ENCODE measurements at regions not wholly inside any gene's neighbourhood (a gene's known extent, or its start where the extent isn't known, plus 50 kb on each side); places are given as distances from the start of the nearest gene placed in this dataset.

DNA sequence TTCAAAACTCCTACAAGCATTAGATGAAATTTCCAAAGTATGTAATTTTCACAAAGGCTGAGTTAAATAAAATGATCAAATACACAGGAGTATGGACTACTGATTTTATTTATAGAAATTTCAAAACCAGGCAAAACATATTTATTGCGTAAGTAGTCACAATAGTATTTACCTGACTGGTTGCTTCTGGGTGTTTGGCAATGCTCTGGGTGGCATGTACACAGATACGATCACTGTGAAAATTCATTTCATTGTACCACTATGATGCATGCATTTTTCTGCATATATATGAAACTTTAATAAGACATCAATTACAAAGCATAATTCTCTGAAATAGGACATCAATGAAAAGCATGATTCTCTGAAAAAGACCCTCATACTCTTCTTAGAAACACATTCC lies 384.2 kb downstream of the TLL1 start:
- Histone ChIP-seq H3K79me2 (ENCODE audit: control insufficient read depth, insufficient read depth, low read length) (no peaks in the 10 kb centered on the region), H4K20me1 (ENCODE audit: control insufficient read depth, insufficient read depth, low read length, poor library complexity, severe bottlenecking) (no peaks in the 10 kb centered on the region), H3K4me2 (replicated peaks; ENCODE audit: low read depth, low read length, poor library complexity, severe bottlenecking) (no peak overlapping the region), H3K27ac (ENCODE audit: low read length in 2 of 2) (no peak overlapping the region), H3K4me1 (ENCODE audit: control insufficient read depth in 2 of 2, insufficient read depth in 2 of 2, low read length in 2 of 2) (no peaks in the 10 kb centered on the region), H3K27me3 (replicated peaks in 1 of 4; ENCODE audit: control extremely low read depth in 1 of 4, control insufficient read depth in 3 of 4, insufficient read depth in 4 of 4, low read length in 3 of 4) (no peaks in the 10 kb centered on the region), H3K9ac (ENCODE audit: low read length) (no peak overlapping the region), H3K4me3 (ENCODE audit: control extremely low read depth in 1 of 5, extremely low read depth in 1 of 5, insufficient read depth in 1 of 5, low read depth in 2 of 5, low read length in 4 of 5) (no peak overlapping the region), H2AFZ (ENCODE audit: insufficient read depth, low read depth, low read length, poor library complexity, severe bottlenecking) (no peak overlapping the region), H3K36me3 (replicated peaks in 1 of 2; ENCODE audit: control extremely low read depth in 1 of 2, control insufficient read depth in 1 of 2, extremely low read depth in 1 of 2, insufficient read depth in 2 of 2, low read length in 1 of 2) (no peaks in the 10 kb centered on the region), H3K9me3 (ENCODE audit: control extremely low read depth in 1 of 3, control insufficient read depth in 2 of 3, insufficient read depth in 1 of 3, low read length in 2 of 3) (no peaks in the 10 kb centered on the region)
- ChIA-PET POLR2A (no interaction called here), CTCF (no interaction called here)
- no peak for DNase-seq
- intact Hi-C loops (cut with micrococcal nuclease): no loop called here
- no peak for ATAC-seq (ENCODE audit: low read depth)
- Mint-ChIP-seq H3K9me3 (ENCODE audit: insufficient read depth) (no peaks in the 10 kb centered on the region), H3K4me1 (no peaks in the 10 kb centered on the region), H3K4me3 (no peak overlapping the region), H3K27ac (no peak overlapping the region), H3K27me3 (no peaks in the 10 kb centered on the region)
- WGBS (ENCODE audit: insufficient coverage): no CpG with 5 or more reads among the region's 2 CpGs
- TF ChIP-seq, protein P1, sequence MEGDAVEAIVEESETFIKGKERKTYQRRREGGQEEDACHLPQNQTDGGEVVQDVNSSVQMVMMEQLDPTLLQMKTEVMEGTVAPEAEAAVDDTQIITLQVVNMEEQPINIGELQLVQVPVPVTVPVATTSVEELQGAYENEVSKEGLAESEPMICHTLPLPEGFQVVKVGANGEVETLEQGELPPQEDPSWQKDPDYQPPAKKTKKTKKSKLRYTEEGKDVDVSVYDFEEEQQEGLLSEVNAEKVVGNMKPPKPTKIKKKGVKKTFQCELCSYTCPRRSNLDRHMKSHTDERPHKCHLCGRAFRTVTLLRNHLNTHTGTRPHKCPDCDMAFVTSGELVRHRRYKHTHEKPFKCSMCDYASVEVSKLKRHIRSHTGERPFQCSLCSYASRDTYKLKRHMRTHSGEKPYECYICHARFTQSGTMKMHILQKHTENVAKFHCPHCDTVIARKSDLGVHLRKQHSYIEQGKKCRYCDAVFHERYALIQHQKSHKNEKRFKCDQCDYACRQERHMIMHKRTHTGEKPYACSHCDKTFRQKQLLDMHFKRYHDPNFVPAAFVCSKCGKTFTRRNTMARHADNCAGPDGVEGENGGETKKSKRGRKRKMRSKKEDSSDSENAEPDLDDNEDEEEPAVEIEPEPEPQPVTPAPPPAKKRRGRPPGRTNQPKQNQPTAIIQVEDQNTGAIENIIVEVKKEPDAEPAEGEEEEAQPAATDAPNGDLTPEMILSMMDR (IDR thresholded peaks at IDR 0.05): no peak
- no peak for TF ChIP-seq EZH2 (IDR thresholded peaks at IDR 0.05; ENCODE audit: borderline replicate concordance, insufficient read depth, low read depth, low read length, poor library complexity, severe bottlenecking)

DNA sequence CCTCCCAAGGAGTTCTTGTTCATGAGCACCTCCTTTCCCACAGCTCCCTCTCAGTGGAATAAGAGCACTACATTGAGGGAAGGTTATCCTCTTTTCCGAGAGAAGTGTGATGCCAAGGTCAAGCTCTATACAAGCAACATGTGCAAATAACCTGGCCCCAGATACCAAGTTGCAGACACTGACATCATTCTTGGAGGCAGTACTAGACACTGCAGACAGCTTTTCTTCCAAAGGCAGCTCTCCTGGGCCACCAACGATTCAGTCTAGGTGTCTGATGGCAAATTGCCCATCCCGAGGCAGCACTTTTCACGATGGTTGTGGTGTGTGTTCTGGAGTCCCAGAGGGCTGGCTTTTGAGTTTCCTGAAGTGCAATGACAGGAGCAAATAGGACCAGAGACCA lies 384.9 kb downstream of the TLL1 start:
- H2AFZ ChIP-seq (ENCODE audit: insufficient read depth, low read depth, low read length, poor library complexity, severe bottlenecking): no peak overlapping the region
- WGBS (ENCODE audit: insufficient coverage): 87% methylated on average over 3 of the region's 4 CpGs
- POLR2A ChIA-PET: no interaction called here
- no peaks in the 10 kb centered on the region for H3K4me1 ChIP-seq (ENCODE audit: control insufficient read depth in 2 of 2, insufficient read depth in 2 of 2, low read length in 2 of 2)
- no peak for TF ChIP-seq EZH2 (IDR thresholded peaks at IDR 0.05; ENCODE audit: borderline replicate concordance, insufficient read depth, low read depth, low read length, poor library complexity, severe bottlenecking)
- TF ChIP-seq, protein P1 (IDR thresholded peaks at IDR 0.05): no peak
- H3K9me3 Mint-ChIP-seq (ENCODE audit: insufficient read depth): no peaks in the 10 kb centered on the region
- no peaks in the 10 kb centered on the region for H3K27me3 Mint-ChIP-seq
- intact Hi-C loops (cut with micrococcal nuclease): no loop called here
- no peak overlapping the region for H3K27ac Mint-ChIP-seq
- H3K27ac ChIP-seq (ENCODE audit: low read length in 2 of 2): no peak overlapping the region
- H3K9ac ChIP-seq (ENCODE audit: low read length): no peak overlapping the region
- no peak overlapping the region for H3K4me3 ChIP-seq (ENCODE audit: control extremely low read depth in 1 of 5, extremely low read depth in 1 of 5, insufficient read depth in 1 of 5, low read depth in 2 of 5, low read length in 4 of 5)
- CTCF ChIA-PET: no interaction called here
- no peaks in the 10 kb centered on the region for H3K9me3 ChIP-seq (ENCODE audit: control extremely low read depth in 1 of 3, control insufficient read depth in 2 of 3, insufficient read depth in 1 of 3, low read length in 2 of 3)
- peak; percentile 3 for DNase-seq
- H3K36me3 ChIP-seq (replicated peaks in 1 of 2; ENCODE audit: control extremely low read depth in 1 of 2, control insufficient read depth in 1 of 2, extremely low read depth in 1 of 2, insufficient read depth in 2 of 2, low read length in 1 of 2): no peaks in the 10 kb centered on the region
- H3K4me2 ChIP-seq (replicated peaks; ENCODE audit: low read depth, low read length, poor library complexity, severe bottlenecking): no peak overlapping the region
- H3K4me3 Mint-ChIP-seq: no peak overlapping the region
- no peaks in the 10 kb centered on the region for H3K79me2 ChIP-seq (ENCODE audit: control insufficient read depth, insufficient read depth, low read length)
- ATAC-seq (ENCODE audit: low read depth): no peak
- H4K20me1 ChIP-seq (ENCODE audit: control insufficient read depth, insufficient read depth, low read length, poor library complexity, severe bottlenecking): no peaks in the 10 kb centered on the region
- H3K4me1 Mint-ChIP-seq: no peaks in the 10 kb centered on the region
- no peaks in the 10 kb centered on the region for H3K27me3 ChIP-seq (replicated peaks in 1 of 4; ENCODE audit: control extremely low read depth in 1 of 4, control insufficient read depth in 3 of 4, insufficient read depth in 4 of 4, low read length in 3 of 4)
